Keratinocyte (primary cell): ENCODE measurements at regions not wholly inside any gene's neighbourhood (a gene's known extent, or its start where the extent isn't known, plus 50 kb on each side); places are given as distances from the start of the nearest gene placed in this dataset.
A peak's percentile ranks its signal among the peaks of the same experiment; 100 is the strongest.

ENCODE experiments used
- DNase-seq: peaks from one replicate; pipeline ENCODE4 v3.0.0-alpha.2; 2011; ENCODE audit warnings: low read depth, missing footprints, low spot score
- FAIRE-seq: peaks from 2 replicates; lab custom pipeline; 2011; peaks lifted over from hg19 to GRCh38; lab: Jason Lieb, UNC
- H2AFZ ChIP-seq: 2 replicates; pipeline ENCODE4 v1.6.0; 2012; ENCODE audit warnings: low read length, control low read depth, inconsistent platforms; ENCODE audit not compliant: control insufficient read depth
- H3K27ac ChIP-seq: 2 replicates; pipeline ENCODE4 v1.5.1; 2011; ENCODE audit warnings: low read length; ENCODE audit not compliant: control insufficient read depth, insufficient read depth
- H3K27me3 ChIP-seq: 3 replicates; pipeline ENCODE4 v1.6.0; 2011; ENCODE audit warnings: low read length; ENCODE audit not compliant: control insufficient read depth, insufficient read depth; ENCODE audit errors: extremely low read depth
- H3K36me3 ChIP-seq, 2 experiments: 2 replicates in 1 of 2; 3 replicates in 1 of 2; pipeline ENCODE4 v1.5.1; 2011; ENCODE audit warnings: low read length in 2 of 2, mild to moderate bottlenecking in 1 of 2; ENCODE audit not compliant: control insufficient read depth in 2 of 2, insufficient read depth in 2 of 2; ENCODE audit errors: extremely low read depth in 1 of 2
- H3K4me1 ChIP-seq: 3 replicates; pipeline ENCODE4 v1.5.1; 2011; ENCODE audit warnings: low read length; ENCODE audit not compliant: control insufficient read depth, insufficient read depth; ENCODE audit errors: extremely low read depth
- H3K4me2 ChIP-seq: 3 replicates; pipeline ENCODE4 v1.6.0; 2011; ENCODE audit warnings: low read depth, low read length; ENCODE audit not compliant: control insufficient read depth, insufficient read depth; ENCODE audit errors: extremely low read depth
- H3K4me3 ChIP-seq, 3 experiments: fragments of 200-600 bp in 1 of 3; sonication (generic) in 1 of 3; 2 replicates in 2 of 3; 3 replicates in 1 of 3; pipeline ENCODE4 v1.5.1; 2011 to 2016; ENCODE audit warnings: low read length in 3 of 3, mild to moderate bottlenecking in 3 of 3, control low read depth in 2 of 3, inconsistent platforms in 1 of 3, low read depth in 1 of 3, mixed read lengths in 1 of 3, mixed run types in 1 of 3, moderate library complexity in 1 of 3; ENCODE audit not compliant: control insufficient read depth in 2 of 3, insufficient read depth in 2 of 3; ENCODE audit errors: extremely low read depth in 1 of 3
- H3K79me2 ChIP-seq: 2 replicates; pipeline ENCODE4 v1.6.0; 2012; ENCODE audit warnings: low read length; ENCODE audit not compliant: control insufficient read depth, insufficient read depth
- H3K9ac ChIP-seq: 3 replicates; pipeline ENCODE4 v1.6.0; 2011; ENCODE audit warnings: low read length; ENCODE audit not compliant: control insufficient read depth, insufficient read depth; ENCODE audit errors: extremely low read depth
- H3K9me1 ChIP-seq: 3 replicates; pipeline ENCODE4 v1.6.0; 2011; ENCODE audit warnings: low read length; ENCODE audit not compliant: control insufficient read depth, insufficient read depth; ENCODE audit errors: extremely low read depth
- H3K9me3 ChIP-seq: 2 replicates; pipeline ENCODE4 v1.5.1; 2012; ENCODE audit warnings: low read depth, low read length; ENCODE audit not compliant: control insufficient read depth
- H4K20me1 ChIP-seq: 3 replicates; pipeline ENCODE4 v1.6.0; 2011; ENCODE audit warnings: low read length; ENCODE audit not compliant: control insufficient read depth, insufficient read depth; ENCODE audit errors: extremely low read depth
- EZH2 ChIP-seq: IDR thresholded peaks from one replicate; pipeline ENCODE4 v1.6.1; 2012; ENCODE audit warnings: inconsistent platforms, mild to moderate bottlenecking, low read length, moderate library complexity
- dilution Hi-C: fragments of 300-500 bp; cut with MboI; formaldehyde crosslinking; loops from one replicate; pipeline ENCODE4 v1.7.0; 2020; ENCODE audit warnings: low sequenced_read_pairs; ENCODE audit not compliant: extremely low pct_ligation_motif_present
- TF ChIP-seq, protein P1 (sequence below), 3 experiments: IDR thresholded peaks in 1 of 3; conservative IDR thresholded peaks in 1 of 3; optimal IDR thresholded peaks in 1 of 3; 2 replicates in 2 of 3; 3 replicates in 1 of 3; pipeline versions ENCODE3 to v1.5.1; 2011; ENCODE audit warnings: low read length in 3 of 3, mild to moderate bottlenecking in 3 of 3, moderate library complexity in 2 of 3, control low read depth in 1 of 3, inconsistent platforms in 1 of 3; ENCODE audit not compliant: insufficient read depth in 2 of 3; ENCODE audit errors: extremely low read depth in 1 of 3

DNA sequence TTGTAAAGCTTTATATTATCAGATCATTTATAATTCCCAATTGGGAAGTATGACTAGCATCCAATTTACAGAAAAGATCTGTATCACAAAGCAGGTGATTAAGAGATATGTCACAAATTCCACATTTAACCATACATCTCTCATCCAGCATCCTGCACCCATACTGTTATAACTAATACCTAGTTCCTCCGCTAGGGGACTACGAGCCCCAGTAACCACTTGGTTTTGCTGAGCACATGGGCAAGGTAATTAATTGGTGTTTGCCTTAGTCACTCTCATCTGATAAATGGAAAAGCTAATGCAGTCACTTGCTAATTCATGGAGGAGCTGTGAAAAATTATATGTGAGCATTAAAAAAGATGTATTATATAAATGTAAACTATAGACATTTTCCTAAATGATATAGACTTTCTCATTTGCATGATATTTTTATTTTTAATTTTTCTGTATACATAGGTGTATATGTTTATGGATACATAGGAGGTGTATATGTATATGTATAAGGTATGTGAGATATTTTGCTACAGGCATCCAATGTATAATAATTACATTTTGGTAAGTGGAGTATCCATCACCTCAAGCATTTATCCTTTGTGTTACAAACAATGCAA lies 1031.8 kb downstream of the GALC start:
- Histone ChIP-seq H3K4me2 (no peak overlapping the region), H3K9me3 (no peaks in the 10 kb centered on the region), H3K9me1 (no peaks in the 10 kb centered on the region), H3K4me3 (no peak overlapping the region), H3K27ac (no peak overlapping the region), H2AFZ (no peak overlapping the region), H4K20me1 (no peaks in the 10 kb centered on the region), H3K79me2 (no peaks in the 10 kb centered on the region), H3K9ac (no peak overlapping the region), H3K27me3 (no peaks in the 10 kb centered on the region), H3K36me3 (no peaks in the 10 kb centered on the region), H3K4me1 (no peaks in the 10 kb centered on the region)
- FAIRE-seq = no peak
- dilution Hi-C loops = no loop called here
- DNase-seq = peak; percentile 7
- TF ChIP-seq EZH2 = no peak
- TF ChIP-seq, protein P1, sequence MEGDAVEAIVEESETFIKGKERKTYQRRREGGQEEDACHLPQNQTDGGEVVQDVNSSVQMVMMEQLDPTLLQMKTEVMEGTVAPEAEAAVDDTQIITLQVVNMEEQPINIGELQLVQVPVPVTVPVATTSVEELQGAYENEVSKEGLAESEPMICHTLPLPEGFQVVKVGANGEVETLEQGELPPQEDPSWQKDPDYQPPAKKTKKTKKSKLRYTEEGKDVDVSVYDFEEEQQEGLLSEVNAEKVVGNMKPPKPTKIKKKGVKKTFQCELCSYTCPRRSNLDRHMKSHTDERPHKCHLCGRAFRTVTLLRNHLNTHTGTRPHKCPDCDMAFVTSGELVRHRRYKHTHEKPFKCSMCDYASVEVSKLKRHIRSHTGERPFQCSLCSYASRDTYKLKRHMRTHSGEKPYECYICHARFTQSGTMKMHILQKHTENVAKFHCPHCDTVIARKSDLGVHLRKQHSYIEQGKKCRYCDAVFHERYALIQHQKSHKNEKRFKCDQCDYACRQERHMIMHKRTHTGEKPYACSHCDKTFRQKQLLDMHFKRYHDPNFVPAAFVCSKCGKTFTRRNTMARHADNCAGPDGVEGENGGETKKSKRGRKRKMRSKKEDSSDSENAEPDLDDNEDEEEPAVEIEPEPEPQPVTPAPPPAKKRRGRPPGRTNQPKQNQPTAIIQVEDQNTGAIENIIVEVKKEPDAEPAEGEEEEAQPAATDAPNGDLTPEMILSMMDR (optimal IDR thresholded peaks at IDR 0.05 in 1 of 3, IDR thresholded peaks at IDR 0.05 in 1 of 3, conservative IDR thresholded peaks at IDR 0.05 in 1 of 3; ENCODE audit: extremely low read depth in 1 of 3, insufficient read depth in 2 of 3, low read length in 3 of 3) = peak in 2 of 3 experiments; percentile 56 to 63

DNA sequence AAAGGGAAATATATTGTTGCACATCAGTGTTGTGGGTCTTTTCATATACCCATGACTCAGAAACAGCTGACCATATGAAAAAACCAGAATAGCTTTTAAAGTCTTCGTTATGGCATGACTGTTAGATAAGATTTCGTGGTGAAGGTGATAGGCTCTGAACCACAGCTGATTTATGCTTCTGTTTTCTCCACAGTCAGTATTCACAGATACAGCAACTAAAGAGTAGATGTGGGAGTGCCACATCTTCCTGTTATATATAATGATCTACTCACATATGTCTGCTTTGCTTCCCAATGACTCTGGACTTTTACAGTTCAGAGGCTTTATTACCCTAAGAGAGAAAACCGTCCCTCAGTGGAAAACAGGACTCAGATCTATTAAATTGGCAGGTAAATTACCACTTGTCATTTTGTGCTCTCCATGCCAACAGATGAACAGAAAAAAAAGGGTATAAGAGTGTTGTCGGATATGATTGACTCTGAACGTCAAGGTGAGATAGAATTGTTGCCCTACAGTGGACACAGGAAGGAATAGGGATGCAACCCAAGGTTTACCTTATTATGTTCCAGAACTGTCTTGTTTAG lies 1037.1 kb downstream of the GALC start:
- H2AFZ ChIP-seq = no peak overlapping the region
- dilution Hi-C loops = no loop called here
- DNase-seq (no peak), FAIRE-seq (no peak)
- no peaks in the 10 kb centered on the region for H3K36me3 ChIP-seq
- H3K9ac ChIP-seq = no peak overlapping the region
- H4K20me1 ChIP-seq = no peaks in the 10 kb centered on the region
- H3K4me3 ChIP-seq = no peak overlapping the region
- H3K4me1 ChIP-seq = no peaks in the 10 kb centered on the region
- H3K4me2 ChIP-seq = no peak overlapping the region
- no peaks in the 10 kb centered on the region for H3K79me2 ChIP-seq
- TF ChIP-seq, protein P1 (optimal IDR thresholded peaks at IDR 0.05 in 1 of 3, IDR thresholded peaks at IDR 0.05 in 1 of 3, conservative IDR thresholded peaks at IDR 0.05 in 1 of 3; ENCODE audit: extremely low read depth in 1 of 3, insufficient read depth in 2 of 3, low read length in 3 of 3) = no peak
- no peak for TF ChIP-seq EZH2
- H3K27ac ChIP-seq = no peak overlapping the region
- H3K27me3 ChIP-seq = no peaks in the 10 kb centered on the region
- no peaks in the 10 kb centered on the region for H3K9me1 ChIP-seq
- H3K9me3 ChIP-seq = no peaks in the 10 kb centered on the region
